ENCODE measurements at regions not wholly inside any gene's neighbourhood (a gene's known extent, or its start where the extent isn't known, plus 50 kb on each side); places are given as distances from the start of the nearest gene placed in this dataset.
"Not testable (repeated sequence)": the region's sequence is repeated elsewhere in the genome, so short reads cannot be mapped to it uniquely, and the experiment has no call there.

DNA sequence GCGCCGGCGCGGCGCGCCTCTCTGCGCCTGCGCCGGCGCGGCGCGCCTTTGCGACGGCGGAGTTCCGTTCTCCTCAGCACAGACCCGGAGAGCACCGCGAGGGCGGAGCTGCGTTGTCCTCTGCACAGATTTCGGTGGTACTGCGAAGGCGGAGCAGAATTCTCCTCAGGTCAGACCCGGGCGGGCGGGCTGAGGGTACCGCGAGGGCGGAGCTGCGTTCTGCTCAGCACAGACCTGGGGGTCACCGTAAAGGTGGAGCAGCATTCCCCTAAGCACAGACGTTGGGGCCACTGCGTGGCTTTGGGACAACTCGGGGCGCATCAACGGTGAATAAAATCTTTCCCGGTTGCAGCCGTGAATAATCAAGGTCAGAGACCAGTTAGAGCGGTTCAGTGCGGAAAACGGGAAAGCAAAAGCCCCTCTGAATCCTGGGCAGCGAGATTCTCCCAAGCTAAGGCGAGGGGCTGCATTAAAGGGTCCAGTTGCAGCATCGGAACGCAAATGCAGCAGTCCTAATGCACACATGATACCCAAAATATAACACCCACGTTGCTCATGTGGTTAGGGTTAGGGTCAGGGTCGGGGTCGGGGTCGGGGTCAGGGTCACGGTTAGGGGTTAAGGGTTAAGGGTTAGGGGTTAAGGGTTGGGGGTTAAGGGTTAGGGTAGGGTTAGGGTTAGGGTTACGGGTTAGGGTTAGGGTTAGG lies 168.4 kb downstream of the OR4F15 start:
- peak in 4 of 10 donors; percentile 10 to 80 (median 64) for DNase-seq
- intact Hi-C loops (cut with DNase I): not testable (repeated sequence)
